PC-9 (cell line): ENCODE measurements at regions not wholly inside any gene's neighbourhood (a gene's known extent, or its start where the extent isn't known, plus 50 kb on each side); places are given as distances from the start of the nearest gene placed in this dataset.

Experiments used
- CTCF ChIP-seq: fragments of 200-600 bp; sonication (generic); conservative IDR thresholded peaks from 2 replicates; pipeline ENCODE4 v1.6.1; 2017; ENCODE audit warnings: mixed run types, antibody characterized with exemption, mild to moderate bottlenecking, moderate library complexity
- EZH2 ChIP-seq: fragments of 200-600 bp; sonication (generic); IDR thresholded peaks from 2 replicates; pipeline ENCODE4 v1.8.0; 2017; ENCODE audit warnings: antibody characterized with exemption, low read depth

DNA sequence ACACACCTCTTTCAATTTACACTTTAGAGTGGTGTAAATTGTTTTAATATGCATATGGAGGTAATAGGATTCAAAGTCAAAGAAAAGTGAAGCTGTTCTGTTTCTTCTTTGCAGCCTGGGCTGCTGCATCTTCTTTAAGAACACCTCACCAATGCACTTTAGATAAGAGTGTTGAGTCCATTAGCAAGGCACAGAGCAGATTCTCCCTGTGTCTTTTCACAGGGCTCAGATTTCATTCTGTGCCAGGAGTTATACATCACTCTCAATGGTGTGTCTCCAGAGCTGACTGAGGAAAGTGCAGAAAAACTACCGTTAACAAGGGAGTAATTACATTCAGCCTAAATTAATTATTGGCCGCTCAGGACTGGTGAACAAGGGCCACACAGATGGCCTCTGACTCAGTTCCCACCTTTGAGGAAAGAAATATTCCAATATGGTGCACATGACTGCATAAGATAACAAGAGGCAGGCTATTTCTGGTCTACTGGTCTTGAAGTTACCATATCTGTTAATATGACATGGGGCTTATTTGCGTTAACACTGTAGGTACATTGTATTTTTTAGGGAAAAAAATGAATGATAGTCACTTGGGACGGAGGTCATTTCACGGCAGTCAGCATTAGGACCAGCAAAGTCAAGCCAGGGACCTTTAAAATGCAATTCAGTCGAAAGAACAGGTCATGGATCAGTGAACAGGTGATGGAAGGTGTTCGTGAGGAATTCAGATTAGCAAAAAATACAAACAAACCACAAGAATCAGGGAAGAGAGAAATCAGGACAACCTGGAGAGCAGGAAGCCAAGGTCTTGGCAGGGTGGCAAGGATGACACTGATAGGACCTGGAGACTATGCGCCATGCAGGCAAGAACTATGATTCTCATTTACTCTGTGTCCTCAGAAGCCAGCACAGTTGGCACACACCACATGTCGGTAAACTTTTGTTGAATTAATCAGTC is 203.7 kb downstream of the TBX18 start:
- TF ChIP-seq CTCF (no peak), EZH2 (no peak)
